Central memory CD8-positive, alpha-beta T cell (primary cell): ENCODE measurements at regions not wholly inside any gene's neighbourhood (a gene's known extent, or its start where the extent isn't known, plus 50 kb on each side); places are given as distances from the start of the nearest gene placed in this dataset.

Experiments used
- ATAC-seq: fragments of 150-1000 bp; cut with Tn5 transposase; replicated peaks from 2 replicates; pipeline ENCODE4 v1.10.0; 2022; ENCODE audit warnings: mild to moderate bottlenecking, moderate FRiP score, moderate number of reproducible peaks; ENCODE audit not compliant: poor library complexity, severe bottlenecking; ENCODE audit errors: extremely low read depth
- DNase-seq, 2 donors: peaks; one replicate each; pipeline ENCODE4 v3.0.0; 2021; ENCODE audit warnings: low spot score in 2 of 2
- H3K27ac Mint-ChIP-seq: one replicate; pipeline ENCODE4 v1.8.0; 2022; ENCODE audit warnings: low read depth, mild to moderate bottlenecking, moderate library complexity, mixed read lengths
- H3K27me3 Mint-ChIP-seq: one replicate; pipeline ENCODE4 v1.8.0; 2022; ENCODE audit warnings: mixed read lengths
- H3K36me3 Mint-ChIP-seq: one replicate; pipeline ENCODE4 v1.8.0; 2022; ENCODE audit warnings: mild to moderate bottlenecking, moderate library complexity, mixed read lengths; ENCODE audit not compliant: insufficient read depth
- H3K4me1 Mint-ChIP-seq: one replicate; pipeline ENCODE4 v1.8.0; 2022; ENCODE audit warnings: mixed read lengths
- H3K4me3 Mint-ChIP-seq: one replicate; pipeline ENCODE4 v1.8.0; 2022; ENCODE audit warnings: mild to moderate bottlenecking, moderate library complexity, mixed read lengths
- H3K9me3 Mint-ChIP-seq: one replicate; pipeline ENCODE4 v1.8.0; 2022; ENCODE audit warnings: mixed read lengths

GRCh38 chr21:41641510-41641815 lies 125.4 kb downstream of the RIPK4 start:
- Mint-ChIP-seq H3K9me3 (no peaks in the 10 kb centered on the region), H3K4me1 (no peaks in the 10 kb centered on the region), H3K36me3 (no peaks in the 10 kb centered on the region), H3K4me3 (no peak overlapping the region), H3K27ac (no peak overlapping the region), H3K27me3 (peaks cover 32% of the 10 kb centered on the region)
- no peak for ATAC-seq
- no peak for DNase-seq

DNA sequence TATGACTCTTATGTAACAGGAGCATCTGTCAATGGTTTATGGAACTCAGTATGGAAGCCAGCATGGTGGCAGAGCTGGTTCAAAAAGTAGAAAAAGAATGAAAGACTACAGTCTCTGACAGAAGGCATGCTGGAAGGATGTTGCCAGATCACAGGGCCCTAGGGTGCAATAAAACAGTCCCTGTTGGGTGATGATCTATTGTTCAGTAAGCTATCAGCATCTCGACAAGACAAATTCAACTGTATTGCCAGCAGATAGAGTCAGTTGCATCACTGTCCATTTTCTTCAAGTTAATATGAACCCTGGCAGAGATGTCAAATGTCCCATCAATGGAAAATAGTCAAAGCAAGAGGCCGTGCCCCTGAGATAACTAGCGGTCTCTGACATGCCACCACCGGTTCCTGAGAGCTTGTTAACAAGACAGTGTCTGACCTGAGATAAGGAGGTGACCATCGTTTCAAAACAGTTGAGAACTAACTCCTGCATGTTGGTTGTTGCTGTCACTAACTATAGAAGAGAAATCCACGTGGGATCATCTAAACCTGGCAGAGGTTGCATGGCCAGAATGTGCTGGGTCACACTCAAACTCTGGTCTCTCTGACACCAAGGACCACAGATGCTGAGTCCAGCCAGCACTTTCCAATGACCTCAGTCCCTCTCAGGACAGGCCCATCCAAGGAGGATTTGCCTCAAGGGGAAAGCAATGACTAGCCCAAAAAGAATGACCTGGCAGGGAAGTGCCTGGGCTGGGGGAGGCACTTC lies 125.9 kb downstream of the RIPK4 start:
- Mint-ChIP-seq H3K9me3 (peaks cover 1% of the 10 kb centered on the region), H3K27me3 (peaks cover 37% of the 10 kb centered on the region), H3K36me3 (no peaks in the 10 kb centered on the region), H3K4me3 (no peak overlapping the region), H3K4me1 (no peaks in the 10 kb centered on the region), H3K27ac (no peak overlapping the region)
- ATAC-seq (no peak), DNase-seq (no peak)

GRCh38 chr21:41639766-41640165 lies 127.1 kb downstream of the RIPK4 start:
- no peaks in the 10 kb centered on the region for H3K4me1 Mint-ChIP-seq
- H3K9me3 Mint-ChIP-seq: peaks cover 6% of the 10 kb centered on the region
- H3K4me3 Mint-ChIP-seq: no peak overlapping the region
- H3K27me3 Mint-ChIP-seq: peaks cover 45% of the 10 kb centered on the region
- H3K36me3 Mint-ChIP-seq: no peaks in the 10 kb centered on the region
- no peak for DNase-seq
- no peak overlapping the region for H3K27ac Mint-ChIP-seq
- no peak for ATAC-seq

DNA sequence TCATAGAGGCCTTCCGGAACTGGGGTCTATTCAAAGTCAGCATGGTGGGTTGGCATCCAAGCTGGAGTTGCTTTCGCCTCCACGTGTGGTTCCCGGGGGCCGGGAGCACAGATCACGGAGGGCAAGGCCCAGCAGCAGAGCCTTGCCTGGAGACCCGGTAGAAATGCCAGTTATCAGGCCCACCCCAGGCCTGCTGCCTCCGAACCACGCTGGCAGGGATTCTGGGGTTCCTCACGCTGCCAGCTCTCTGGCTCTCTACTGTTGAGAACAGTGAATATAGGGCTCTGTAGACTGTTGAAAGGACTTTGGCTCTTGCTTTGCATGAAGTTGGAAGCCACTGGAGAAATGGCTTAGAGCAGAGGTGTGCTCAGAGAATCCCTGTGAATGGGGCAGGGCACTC lies 127.5 kb downstream of the RIPK4 start:
- ATAC-seq (no peak), DNase-seq (no peak)
- Mint-ChIP-seq H3K9me3 (peaks cover 6% of the 10 kb centered on the region), H3K4me1 (no peaks in the 10 kb centered on the region), H3K36me3 (no peaks in the 10 kb centered on the region), H3K4me3 (no peak overlapping the region), H3K27ac (no peak overlapping the region), H3K27me3 (peaks cover 45% of the 10 kb centered on the region)

DNA sequence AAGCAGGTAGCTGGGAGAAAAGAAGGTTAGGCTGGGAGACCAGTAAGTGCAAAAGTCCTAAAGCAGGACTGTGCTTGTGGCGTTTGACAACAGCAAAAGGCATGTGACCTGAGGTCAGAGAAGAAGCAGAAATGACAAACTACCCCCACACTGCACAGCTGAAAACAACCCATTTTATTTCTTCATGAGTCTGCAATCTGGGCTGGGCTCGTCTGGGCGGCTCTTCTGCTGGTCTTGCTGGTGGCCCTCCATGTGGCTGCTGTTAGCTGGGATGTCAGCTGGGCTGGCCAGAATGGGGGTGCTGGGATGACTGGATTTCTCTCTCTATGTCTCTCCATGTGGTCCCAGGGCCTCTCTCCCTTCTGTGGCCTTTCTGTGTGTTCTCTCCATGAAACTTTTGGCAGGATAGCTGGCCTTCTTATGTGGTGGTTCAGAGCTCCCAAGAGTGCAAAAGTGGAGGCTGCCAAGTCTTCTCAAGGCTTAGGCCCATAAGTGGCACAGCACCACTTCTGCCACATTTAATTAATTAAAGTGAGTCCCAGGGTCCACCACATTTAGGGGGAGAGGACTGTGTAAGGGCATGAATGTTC lies 128.6 kb downstream of the RIPK4 start:
- peaks cover 6% of the 10 kb centered on the region for H3K9me3 Mint-ChIP-seq
- no peak overlapping the region for H3K4me3 Mint-ChIP-seq
- DNase-seq (no peak), ATAC-seq (no peak)
- H3K4me1 Mint-ChIP-seq: no peaks in the 10 kb centered on the region
- no peak overlapping the region for H3K27ac Mint-ChIP-seq
- H3K36me3 Mint-ChIP-seq: no peaks in the 10 kb centered on the region
- H3K27me3 Mint-ChIP-seq: peaks cover 45% of the 10 kb centered on the region

- Mint-ChIP-seq H3K4me3 (no peak overlapping the region), H3K9me3 (peaks cover 6% of the 10 kb centered on the region), H3K4me1 (no peaks in the 10 kb centered on the region), H3K36me3 (no peaks in the 10 kb centered on the region), H3K27ac (no peak overlapping the region), H3K27me3 (peaks cover 37% of the 10 kb centered on the region)
- DNase-seq (no peak), ATAC-seq (no peak)
Observed at GRCh38 chr21:41636636-41637630, 129.0 kb upstream of the TMPRSS2 start.

- H3K27ac Mint-ChIP-seq: no peak overlapping the region
- H3K27me3 Mint-ChIP-seq: peaks cover 34% of the 10 kb centered on the region
- ATAC-seq (no peak), DNase-seq (no peak)
- H3K4me3 Mint-ChIP-seq: no peak overlapping the region
- no peaks in the 10 kb centered on the region for H3K36me3 Mint-ChIP-seq
- H3K4me1 Mint-ChIP-seq: no peaks in the 10 kb centered on the region
- peaks cover 6% of the 10 kb centered on the region for H3K9me3 Mint-ChIP-seq
Observed at GRCh38 chr21:41635874-41636273, 127.9 kb upstream of the TMPRSS2 start.

- H3K9me3 Mint-ChIP-seq: peaks cover 6% of the 10 kb centered on the region
- peaks cover 31% of the 10 kb centered on the region for H3K27me3 Mint-ChIP-seq
- H3K4me3 Mint-ChIP-seq: no peak overlapping the region
- DNase-seq (no peak), ATAC-seq (no peak)
- H3K27ac Mint-ChIP-seq: no peak overlapping the region
- H3K36me3 Mint-ChIP-seq: no peaks in the 10 kb centered on the region
- no peaks in the 10 kb centered on the region for H3K4me1 Mint-ChIP-seq
Observed at GRCh38 chr21:41634858-41635257, 126.9 kb upstream of the TMPRSS2 start.

GRCh38 chr21:41634211-41634694 lies 126.3 kb upstream of the TMPRSS2 start:
- DNase-seq (no peak), ATAC-seq (no peak)
- Mint-ChIP-seq H3K4me1 (no peaks in the 10 kb centered on the region), H3K27me3 (peaks cover 25% of the 10 kb centered on the region), H3K27ac (no peak overlapping the region), H3K9me3 (peaks cover 6% of the 10 kb centered on the region), H3K36me3 (no peaks in the 10 kb centered on the region), H3K4me3 (no peak overlapping the region)

- peaks cover 25% of the 10 kb centered on the region for H3K27me3 Mint-ChIP-seq
Observed at GRCh38 chr21:41633627-41634026, 125.7 kb upstream of the TMPRSS2 start.

GRCh38 chr21:41632748-41633475 lies 125.0 kb upstream of the TMPRSS2 start:
- H3K27me3 Mint-ChIP-seq: peaks cover 32% of the 10 kb centered on the region
- no peak for DNase-seq
- H3K9me3 Mint-ChIP-seq: peaks cover 6% of the 10 kb centered on the region
- no peak for ATAC-seq
- no peak overlapping the region for H3K4me3 Mint-ChIP-seq
- H3K36me3 Mint-ChIP-seq: no peaks in the 10 kb centered on the region
- H3K27ac Mint-ChIP-seq: no peak overlapping the region
- no peaks in the 10 kb centered on the region for H3K4me1 Mint-ChIP-seq

More at GRCh38 chr21:41633627-41634026, 125.7 kb upstream of the TMPRSS2 start:
- Mint-ChIP-seq H3K4me3 (no peak overlapping the region), H3K9me3 (peaks cover 6% of the 10 kb centered on the region), H3K4me1 (no peaks in the 10 kb centered on the region), H3K27ac (no peak overlapping the region), H3K36me3 (no peaks in the 10 kb centered on the region)
- DNase-seq (no peak), ATAC-seq (no peak)
